ENCODE measurements at regions not wholly inside any gene's neighbourhood (a gene's known extent, or its start where the extent isn't known, plus 50 kb on each side); places are given as distances from the start of the nearest gene placed in this dataset.

DNA sequence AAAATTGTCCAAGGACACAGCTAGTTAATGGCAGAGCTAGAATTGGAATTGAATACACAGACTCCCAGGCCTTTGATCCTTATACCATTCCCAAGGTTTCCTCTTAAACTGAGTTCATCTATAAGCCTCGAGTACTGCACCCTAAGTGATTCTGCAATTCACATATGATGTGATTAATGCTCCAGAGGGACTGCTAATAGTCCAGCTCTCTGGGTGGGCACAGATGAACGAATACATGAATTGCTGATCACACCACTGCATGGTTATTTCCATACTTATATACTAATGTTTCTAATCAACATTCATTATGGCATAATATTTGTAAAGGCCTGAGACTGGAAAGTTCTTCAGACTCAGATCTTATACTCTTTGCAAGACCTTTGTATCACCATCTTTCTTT, 101.8 kb downstream of the NUFIP1 start:
- DNase-seq (no peak), ATAC-seq (no peak)
- 77% methylated on average over 2 of the region's 2 CpGs for WGBS
- H3K4me3 ChIP-seq (ENCODE audit: low read length), result no peak overlapping the region
- no peak overlapping the region for H3K27ac ChIP-seq (ENCODE audit: low read length)
- H3K4me1 ChIP-seq (ENCODE audit: control insufficient read depth, insufficient read depth, low read length), result no peaks in the 10 kb centered on the region
- intact Hi-C loops (cut with DNase I), result no loop called here
- H3K27me3 ChIP-seq (ENCODE audit: control insufficient read depth, insufficient read depth), result no peaks in the 10 kb centered on the region
- H3K9me3 ChIP-seq (ENCODE audit: control insufficient read depth, low read length), result no peaks in the 10 kb centered on the region

DNA sequence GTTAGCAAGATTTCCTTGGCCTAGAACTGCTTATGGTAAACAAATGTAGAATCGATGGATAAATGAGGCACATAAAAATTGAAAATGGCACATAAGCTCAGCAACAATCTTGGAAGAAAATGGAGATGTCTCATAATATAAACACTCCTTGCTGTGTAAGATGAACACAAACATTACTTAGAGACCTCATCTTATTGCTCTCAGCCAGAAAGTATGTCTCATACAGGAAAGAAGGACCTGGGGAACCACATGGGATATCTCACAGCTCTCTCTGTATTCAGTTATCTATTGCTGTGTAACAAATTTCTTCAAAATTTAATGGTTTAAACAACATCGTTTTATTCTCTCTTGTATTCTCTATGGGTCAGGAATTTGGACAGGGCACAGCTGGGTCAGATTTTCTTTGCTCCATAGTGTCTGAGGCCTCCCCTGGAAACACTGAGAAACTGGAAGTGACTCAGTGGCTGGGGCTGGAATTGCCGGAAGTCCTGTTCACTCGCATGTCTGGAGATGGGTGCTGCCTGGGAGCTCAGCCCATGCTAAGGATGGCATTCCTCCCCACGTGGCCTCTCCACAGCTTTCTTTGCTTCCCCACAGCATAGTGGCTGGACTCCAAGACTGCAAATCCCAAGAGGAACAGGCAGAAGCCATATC, 105.1 kb downstream of the NUFIP1 start:
- H3K27me3 ChIP-seq (ENCODE audit: control insufficient read depth, insufficient read depth), result no peaks in the 10 kb centered on the region
- no peak overlapping the region for H3K27ac ChIP-seq (ENCODE audit: low read length)
- DNase-seq (no peak), ATAC-seq (no peak)
- H3K9me3 ChIP-seq (ENCODE audit: control insufficient read depth, low read length), result no peaks in the 10 kb centered on the region
- no peak overlapping the region for H3K4me3 ChIP-seq (ENCODE audit: low read length)
- intact Hi-C loops (cut with DNase I), result no loop called here
- 69% methylated on average over 5 of the region's 5 CpGs for WGBS
- no peaks in the 10 kb centered on the region for H3K4me1 ChIP-seq (ENCODE audit: control insufficient read depth, insufficient read depth, low read length)

DNA sequence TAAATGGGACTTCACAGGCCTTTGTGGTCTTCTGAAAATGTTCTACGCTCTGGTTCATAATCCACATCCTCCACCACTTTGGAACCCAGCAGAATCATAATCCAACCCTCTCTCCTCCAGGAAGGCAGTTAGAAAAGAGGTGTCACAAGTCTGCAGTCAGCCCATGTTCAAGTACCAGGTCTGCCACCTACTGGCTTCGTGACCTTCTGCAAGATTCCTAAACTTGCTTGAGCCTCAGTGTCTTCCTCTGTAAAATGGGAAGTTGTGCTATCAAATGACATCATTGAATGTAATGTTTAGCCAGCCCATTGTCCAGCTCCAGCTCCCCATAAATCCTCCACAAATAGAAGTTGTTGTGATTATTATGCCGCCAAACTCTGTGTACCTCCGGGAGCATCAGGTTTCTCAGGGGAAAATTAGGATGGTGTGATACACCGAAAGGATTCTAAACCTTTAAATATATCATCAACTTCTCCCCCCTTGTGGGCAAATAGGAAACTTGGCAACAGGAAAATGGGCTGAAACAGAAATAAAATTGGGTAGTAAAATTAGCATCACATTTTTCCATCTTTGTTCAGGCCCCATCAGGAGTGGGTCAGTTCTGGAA, 109.7 kb downstream of the NUFIP1 start:
- ATAC-seq (peak in 1 of 2 donors; percentile 47), DNase-seq (no peak)
- H3K4me3 ChIP-seq (ENCODE audit: low read length), result no peak overlapping the region
- H3K27ac ChIP-seq (ENCODE audit: low read length), result no peak overlapping the region
- 85% methylated on average over 5 of the region's 5 CpGs for WGBS
- no peaks in the 10 kb centered on the region for H3K9me3 ChIP-seq (ENCODE audit: control insufficient read depth, low read length)
- no peaks in the 10 kb centered on the region for H3K27me3 ChIP-seq (ENCODE audit: control insufficient read depth, insufficient read depth)
- intact Hi-C loops (cut with DNase I), result no loop called here
- H3K4me1 ChIP-seq (ENCODE audit: control insufficient read depth, insufficient read depth, low read length), result no peaks in the 10 kb centered on the region

DNA sequence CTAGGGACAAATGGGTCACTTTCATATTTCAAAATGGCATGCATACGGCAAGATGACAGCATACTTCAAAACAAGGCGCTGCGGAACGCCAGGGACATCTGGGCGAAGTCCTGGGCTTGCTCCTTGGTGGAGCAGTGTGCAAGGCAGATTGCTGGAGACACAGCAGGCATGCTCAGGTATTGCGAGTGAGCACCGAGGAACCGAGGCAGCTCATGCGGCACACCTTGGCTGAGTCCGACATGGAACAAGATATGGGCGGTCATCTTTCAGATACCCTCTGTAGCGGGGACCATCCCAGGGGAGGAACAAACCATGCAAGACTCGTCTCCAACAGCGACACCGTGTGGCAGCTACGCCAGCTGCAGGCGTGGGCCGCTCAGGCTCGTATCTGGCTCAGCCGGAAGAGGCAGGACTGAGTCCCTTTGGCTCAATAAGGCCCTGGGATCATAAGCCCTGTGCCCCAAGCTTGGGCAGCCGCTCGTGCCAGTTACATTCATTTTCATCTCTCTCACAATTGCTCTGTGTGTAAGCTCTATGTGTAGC, 112.4 kb downstream of the NUFIP1 start:
- no peaks in the 10 kb centered on the region for H3K9me3 ChIP-seq (ENCODE audit: control insufficient read depth, low read length)
- no peak overlapping the region for H3K27ac ChIP-seq (ENCODE audit: low read length)
- no peak for ATAC-seq
- no peak for DNase-seq
- H3K4me3 ChIP-seq (ENCODE audit: low read length), result no peak overlapping the region
- no peaks in the 10 kb centered on the region for H3K4me1 ChIP-seq (ENCODE audit: control insufficient read depth, insufficient read depth, low read length)
- H3K27me3 ChIP-seq (ENCODE audit: control insufficient read depth, insufficient read depth), result no peaks in the 10 kb centered on the region
- 79% methylated on average over 22 of the region's 22 CpGs for WGBS
- intact Hi-C loops (cut with DNase I), result no loop called here

DNA sequence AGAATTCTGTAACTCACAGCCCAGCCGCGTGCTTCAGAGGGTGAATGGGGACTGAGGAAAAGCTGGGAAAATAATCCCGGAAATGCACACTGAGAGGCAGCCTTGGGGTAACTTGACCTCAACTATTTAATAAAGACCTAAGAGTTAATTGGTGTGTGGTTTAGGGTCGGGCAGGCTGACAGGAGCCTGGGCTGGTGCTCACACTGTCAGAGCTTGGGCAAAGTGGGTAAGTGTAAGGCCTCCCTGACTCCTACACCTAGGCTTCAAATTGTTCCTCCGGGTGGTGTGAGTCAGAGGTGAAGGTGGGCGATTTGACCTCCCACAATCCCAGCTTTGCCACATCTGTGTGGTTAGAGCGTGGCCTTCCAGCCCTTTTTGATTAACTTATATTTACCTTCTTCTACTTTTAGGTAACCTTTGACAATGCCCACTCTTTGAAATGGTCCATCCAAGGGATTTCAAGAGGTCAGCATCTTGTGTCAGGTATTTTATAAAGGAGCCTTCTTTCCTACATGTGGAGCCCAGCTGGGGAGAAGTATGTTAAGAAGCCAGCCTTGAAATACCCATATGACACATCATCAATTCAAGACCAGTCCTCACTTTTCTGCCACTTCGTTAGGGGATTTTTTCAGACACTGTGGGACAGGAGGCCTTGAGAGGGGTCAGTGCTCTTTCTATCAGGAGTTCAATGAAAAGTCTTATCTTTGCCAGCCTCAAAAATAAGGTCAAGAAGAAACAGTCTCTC, 114.2 kb downstream of the NUFIP1 start:
- intact Hi-C loops (cut with DNase I), result no loop called here
- ATAC-seq, result no peak

DNA sequence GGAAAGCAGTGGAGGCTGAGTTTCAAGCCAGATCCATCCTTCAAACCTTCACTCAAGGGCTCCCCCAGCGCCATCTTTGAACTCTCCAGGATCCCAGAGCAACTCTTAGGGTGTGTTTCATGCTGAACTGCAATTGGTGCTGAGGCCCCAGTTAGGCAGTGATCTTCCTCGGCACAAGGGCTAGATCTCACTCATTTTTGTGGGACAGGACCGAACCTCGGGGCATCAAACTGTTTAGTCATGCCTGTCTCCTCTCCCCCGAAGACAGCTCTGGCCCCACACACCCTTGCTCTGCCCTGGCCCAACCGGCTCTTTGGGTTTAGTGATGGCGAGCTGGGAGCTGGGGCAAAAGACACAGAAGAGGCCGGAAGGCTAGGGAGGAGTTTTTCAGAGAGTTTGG, 115.1 kb downstream of the NUFIP1 start:
- Histone ChIP-seq H3K27ac (ENCODE audit: low read length) (no peak overlapping the region), H3K27me3 (ENCODE audit: control insufficient read depth, insufficient read depth) (no peaks in the 10 kb centered on the region), H3K4me1 (ENCODE audit: control insufficient read depth, insufficient read depth, low read length) (no peaks in the 10 kb centered on the region), H3K4me3 (ENCODE audit: low read length) (no peak overlapping the region), H3K9me3 (ENCODE audit: control insufficient read depth, low read length) (no peaks in the 10 kb centered on the region)
- 93% methylated on average over 8 of the region's 8 CpGs for WGBS
- ATAC-seq, result no peak
- intact Hi-C loops (cut with DNase I), result no loop called here
- no peak for DNase-seq

More for the DNA sequence above, 114.2 kb downstream of the NUFIP1 start:
- no peak for DNase-seq
- WGBS, result 88% methylated on average over 8 of the region's 8 CpGs
- H3K4me1 ChIP-seq (ENCODE audit: control insufficient read depth, insufficient read depth, low read length), result no peaks in the 10 kb centered on the region
- no peaks in the 10 kb centered on the region for H3K9me3 ChIP-seq (ENCODE audit: control insufficient read depth, low read length)
- H3K27ac ChIP-seq (ENCODE audit: low read length), result no peak overlapping the region
- no peaks in the 10 kb centered on the region for H3K27me3 ChIP-seq (ENCODE audit: control insufficient read depth, insufficient read depth)
- H3K4me3 ChIP-seq (ENCODE audit: low read length), result no peak overlapping the region

DNA sequence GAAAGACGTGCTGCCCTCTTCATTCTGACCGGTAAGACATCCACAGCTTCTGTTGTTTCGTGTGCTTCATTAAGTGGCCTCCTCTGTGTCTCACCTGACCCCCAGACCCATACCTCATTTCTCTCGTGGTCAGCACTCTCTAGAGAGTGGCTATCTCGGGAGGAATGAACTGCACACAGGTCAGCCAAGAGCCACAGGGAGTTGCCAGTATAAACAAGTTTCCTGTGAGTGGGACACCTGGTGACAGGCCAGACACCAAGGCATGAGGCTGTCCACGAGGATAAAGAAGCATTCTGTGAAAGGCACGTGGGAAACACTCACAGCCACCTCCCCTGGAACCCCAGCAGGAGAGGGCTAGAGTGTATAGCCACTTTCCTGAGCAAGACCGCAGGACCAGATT, 115.8 kb downstream of the NUFIP1 start:
- no peaks in the 10 kb centered on the region for H3K27me3 ChIP-seq (ENCODE audit: control insufficient read depth, insufficient read depth)
- peak; percentile 15 to 25 for ATAC-seq
- intact Hi-C loops (cut with DNase I), result no loop called here
- WGBS, result 43% methylated on average over 8 of the region's 8 CpGs
- no peak overlapping the region for H3K4me3 ChIP-seq (ENCODE audit: low read length)
- peak in 1 of 3 donors; percentile 57 for DNase-seq
- no peaks in the 10 kb centered on the region for H3K9me3 ChIP-seq (ENCODE audit: control insufficient read depth, low read length)
- H3K4me1 ChIP-seq (ENCODE audit: control insufficient read depth, insufficient read depth, low read length), result no peaks in the 10 kb centered on the region
- peak overlapping the region; percentile 6 for H3K27ac ChIP-seq (ENCODE audit: low read length)

DNA sequence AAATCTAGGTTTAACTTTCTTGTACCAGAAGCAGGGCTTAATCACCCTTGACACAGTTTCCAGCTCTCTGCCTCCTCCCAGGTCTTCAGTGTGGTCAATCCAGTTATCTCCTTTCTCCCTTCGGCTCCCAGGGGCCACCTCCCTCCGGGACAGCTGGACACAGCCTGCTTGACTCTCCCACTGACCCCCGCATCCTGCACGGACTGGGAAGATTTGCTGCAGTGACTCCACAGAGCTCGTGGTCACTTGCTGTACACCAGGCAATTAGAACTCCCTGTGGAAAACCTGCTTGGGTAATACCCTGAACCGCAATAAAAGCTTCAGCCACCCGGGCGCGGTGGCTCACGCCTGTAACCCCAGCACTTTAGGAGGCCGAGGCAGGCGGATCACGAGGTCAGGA, 116.5 kb downstream of the NUFIP1 start:
- H3K4me3 ChIP-seq (ENCODE audit: low read length), result no peak overlapping the region
- H3K9me3 ChIP-seq (ENCODE audit: control insufficient read depth, low read length), result no peaks in the 10 kb centered on the region
- H3K4me1 ChIP-seq (ENCODE audit: control insufficient read depth, insufficient read depth, low read length), result no peaks in the 10 kb centered on the region
- no peak overlapping the region for H3K27ac ChIP-seq (ENCODE audit: low read length)
- DNase-seq (no peak), ATAC-seq (no peak)
- no peaks in the 10 kb centered on the region for H3K27me3 ChIP-seq (ENCODE audit: control insufficient read depth, insufficient read depth)
- intact Hi-C loops (cut with DNase I), result no loop called here
- 82% methylated on average over 13 of the region's 13 CpGs for WGBS

DNA sequence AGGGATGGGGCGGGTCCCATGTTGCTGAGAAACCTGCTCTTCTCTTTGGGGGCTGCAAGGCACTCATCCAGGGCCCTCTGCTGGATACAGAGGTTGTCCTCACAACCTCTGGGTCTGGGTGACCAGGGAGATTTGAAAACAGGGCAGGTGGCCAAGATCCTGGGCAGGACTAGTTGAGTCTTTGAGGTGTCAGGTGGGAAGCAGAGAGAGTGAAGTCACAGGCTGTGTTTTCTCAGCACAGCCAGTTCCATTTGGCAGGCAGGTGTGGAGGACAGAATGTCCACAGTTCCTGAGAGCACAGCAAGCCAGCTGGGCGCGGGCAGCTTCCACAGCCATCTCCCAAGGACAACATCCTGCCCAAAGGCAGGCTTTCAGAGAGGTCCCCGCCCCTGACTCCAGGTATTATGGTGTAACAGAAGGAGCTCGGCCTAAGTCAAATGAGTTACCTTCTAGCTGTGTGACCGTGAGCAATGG, 118.8 kb downstream of the NUFIP1 start:
- Histone ChIP-seq H3K27ac (ENCODE audit: low read length) (no peak overlapping the region), H3K9me3 (ENCODE audit: control insufficient read depth, low read length) (no peaks in the 10 kb centered on the region), H3K4me1 (ENCODE audit: control insufficient read depth, insufficient read depth, low read length) (peaks cover 2% of the 10 kb centered on the region), H3K4me3 (ENCODE audit: low read length) (no peak overlapping the region), H3K27me3 (ENCODE audit: control insufficient read depth, insufficient read depth) (no peaks in the 10 kb centered on the region)
- intact Hi-C loops (cut with DNase I), result no loop called here
- ATAC-seq (peak; percentile 63 to 76), DNase-seq (peak in 2 of 3 donors; percentile 26 to 70)
- 65% methylated on average over 6 of the region's 6 CpGs for WGBS

DNA sequence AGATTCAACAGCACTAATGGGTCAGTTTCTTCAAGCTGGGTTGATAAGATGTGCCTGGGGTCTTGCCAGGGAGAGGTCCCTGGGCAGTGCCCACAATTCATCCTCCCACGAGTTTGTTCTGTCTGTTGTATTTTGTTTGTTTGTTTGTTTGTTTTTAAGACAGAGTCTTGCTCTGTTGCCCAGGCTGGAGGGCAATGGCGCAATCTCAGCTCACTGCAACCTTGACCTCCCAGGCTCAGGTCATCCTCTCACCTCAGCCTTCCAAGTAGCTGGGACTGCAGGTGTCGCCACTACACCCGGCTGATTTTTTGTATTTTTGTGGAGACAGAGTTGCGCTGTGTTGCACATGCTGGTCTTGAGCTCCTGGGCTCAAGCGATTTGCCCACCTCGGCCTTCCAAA, 120.1 kb downstream of the NUFIP1 start:
- H3K27me3 ChIP-seq (ENCODE audit: control insufficient read depth, insufficient read depth), result no peaks in the 10 kb centered on the region
- H3K4me3 ChIP-seq (ENCODE audit: low read length), result no peak overlapping the region
- H3K4me1 ChIP-seq (ENCODE audit: control insufficient read depth, insufficient read depth, low read length), result peaks cover 2% of the 10 kb centered on the region
- no peak overlapping the region for H3K27ac ChIP-seq (ENCODE audit: low read length)
- DNase-seq (no peak), ATAC-seq (no peak)
- intact Hi-C loops (cut with DNase I), result no loop called here
- WGBS, result 78% methylated on average over 7 of the region's 7 CpGs
- no peaks in the 10 kb centered on the region for H3K9me3 ChIP-seq (ENCODE audit: control insufficient read depth, low read length)

DNA sequence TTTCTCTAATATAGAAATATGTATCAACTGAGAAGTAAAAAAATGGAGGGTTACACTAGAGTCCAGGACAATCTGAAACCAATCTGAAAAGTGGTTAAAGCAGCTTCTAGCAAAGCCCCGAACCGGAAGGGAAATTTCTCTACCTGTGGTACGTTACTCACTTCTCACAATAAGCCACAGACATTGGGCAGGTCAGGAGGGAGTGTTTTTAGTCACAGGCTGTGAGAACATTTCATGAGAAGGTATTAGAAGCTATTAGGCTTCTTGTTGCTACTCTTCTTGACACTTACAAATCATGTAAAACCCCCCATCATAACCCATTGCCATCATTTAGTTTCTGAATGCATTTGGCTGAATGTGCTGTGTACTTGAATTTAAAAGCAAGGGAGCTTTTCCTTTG, 120.9 kb downstream of the NUFIP1 start:
- 87% methylated on average over 3 of the region's 3 CpGs for WGBS
- DNase-seq (no peak), ATAC-seq (no peak)
- no peak overlapping the region for H3K27ac ChIP-seq (ENCODE audit: low read length)
- H3K27me3 ChIP-seq (ENCODE audit: control insufficient read depth, insufficient read depth), result no peaks in the 10 kb centered on the region
- intact Hi-C loops (cut with DNase I), result no loop called here
- no peak overlapping the region for H3K4me3 ChIP-seq (ENCODE audit: low read length)
- peaks cover 2% of the 10 kb centered on the region for H3K4me1 ChIP-seq (ENCODE audit: control insufficient read depth, insufficient read depth, low read length)
- no peaks in the 10 kb centered on the region for H3K9me3 ChIP-seq (ENCODE audit: control insufficient read depth, low read length)
